ENCODE measurements at regions not wholly inside any gene's neighbourhood (a gene's known extent, or its start where the extent isn't known, plus 50 kb on each side); places are given as distances from the start of the nearest gene placed in this dataset.
"Not testable (repeated sequence)": the region's sequence is repeated elsewhere in the genome, so short reads cannot be mapped to it uniquely, and the experiment has no call there.

GRCh38 chr9:95573463-95573862 is 56.7 kb upstream of the PTCH1 start:
- no peak for DNase-seq

DNA sequence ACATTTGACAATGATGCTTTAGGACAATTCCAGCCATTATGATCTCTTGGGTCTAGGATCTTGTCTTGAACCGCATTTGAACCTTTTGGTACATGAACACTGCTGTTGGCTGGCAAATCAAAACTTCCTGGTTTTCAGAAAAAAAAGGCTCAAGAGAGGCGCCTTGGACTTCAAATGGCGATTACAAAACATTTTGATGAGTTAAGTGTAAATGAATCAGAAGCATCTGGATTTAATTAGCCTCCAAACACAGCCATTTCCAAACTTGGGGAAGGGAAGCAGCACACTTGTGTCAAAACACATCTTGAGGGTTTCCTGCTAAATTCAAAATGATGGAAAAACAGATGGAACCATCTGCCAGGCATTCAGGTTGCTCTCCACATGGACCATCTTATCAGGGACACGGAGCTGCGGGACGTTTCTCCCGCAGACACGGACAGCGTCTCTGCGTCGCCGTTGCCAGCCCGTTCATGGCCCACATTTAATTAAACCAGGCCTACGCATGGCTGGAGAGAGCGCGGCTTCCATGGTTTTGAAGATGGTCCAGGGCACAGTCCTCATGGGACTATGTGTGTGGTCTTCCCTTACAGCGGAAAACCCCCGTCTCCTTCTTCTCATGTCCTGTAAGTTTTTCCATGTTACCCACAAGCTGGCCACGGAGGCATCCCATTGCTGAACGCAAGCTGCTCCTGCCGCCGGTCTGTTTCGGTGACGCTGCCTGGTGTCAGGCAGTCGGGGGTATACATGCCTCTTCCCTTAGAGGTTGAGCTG is 55.8 kb upstream of the PTCH1 start:
- DNase-seq, result no peak

- DNase-seq, result no peak
Observed at GRCh38 chr9:95570646-95571045, 53.9 kb upstream of the PTCH1 start.

GRCh38 chr9:95570150-95570549 is 53.4 kb upstream of the PTCH1 start:
- no peak for DNase-seq

GRCh38 chr9:95568735-95569134 is 52.0 kb upstream of the PTCH1 start:
- DNase-seq, result not testable (repeated sequence)
